CD4-positive, alpha-beta memory T cell (primary cell): ENCODE measurements at regions not wholly inside any gene's neighbourhood (a gene's known extent, or its start where the extent isn't known, plus 50 kb on each side); places are given as distances from the start of the nearest gene placed in this dataset.

Source experiments
- CTCF ChIA-PET: fragments of 350-600 bp; sonication (Branson Sonifier 250); formaldehyde crosslinking; loops from one replicate; lab custom pipeline; 2021; ENCODE audit warnings: inconsistent platforms; ENCODE audit not compliant: partially characterized antibody; lab: Charles Lee
- POLR2A ChIA-PET: fragments of 350-600 bp; sonication (Branson Sonifier 250); formaldehyde crosslinking; loops from one replicate; lab custom pipeline; 2021; ENCODE audit not compliant: partially characterized antibody; lab: Charles Lee
- DNase-seq, 5 donors: peaks; one replicate each; pipeline versions ENCODE4 v3.0.0 to v3.0.0-alpha.2; 2020 to 2022; ENCODE audit warnings: mixed read lengths in 1 of 5
- H3K27ac ChIP-seq: one replicate; pipeline ENCODE4 v1.7.0; 2013; ENCODE audit warnings: low read depth, low read length
- H3K27me3 ChIP-seq: 2 replicates; pipeline ENCODE4 v1.7.0; 2013; ENCODE audit warnings: mild to moderate bottlenecking, low read length, moderate library complexity; ENCODE audit not compliant: insufficient read depth
- H3K36me3 ChIP-seq: 2 replicates; pipeline ENCODE4 v1.7.0; 2013; ENCODE audit warnings: mild to moderate bottlenecking, low read length, moderate library complexity; ENCODE audit not compliant: insufficient read depth
- H3K4me1 ChIP-seq: 2 replicates; pipeline ENCODE4 v1.7.0; 2013; ENCODE audit warnings: mild to moderate bottlenecking, low read length, moderate library complexity; ENCODE audit not compliant: insufficient read depth
- H3K4me3 ChIP-seq, 2 donors: one replicate each; pipeline ENCODE4 v1.7.0; 2013; ENCODE audit warnings: low read length in 2 of 2, mild to moderate bottlenecking in 1 of 2
- H3K9me3 ChIP-seq, 2 donors: one replicate each; pipeline ENCODE4 v1.7.0; 2013; ENCODE audit warnings: low read length in 2 of 2, control low read depth in 1 of 2; ENCODE audit not compliant: control insufficient read depth in 1 of 2
- H3K27ac Mint-ChIP-seq, 7 donors: one replicate each; pipeline ENCODE4 v1.8.0; 2020 to 2021; ENCODE audit warnings: mixed read lengths in 7 of 7, mild to moderate bottlenecking in 6 of 7, inconsistent platforms in 3 of 7, moderate library complexity in 3 of 7
- H3K27me3 Mint-ChIP-seq, 2 donors: one replicate each; pipeline ENCODE4 v1.8.0; 2020 to 2021; ENCODE audit warnings: mixed read lengths in 2 of 2
- H3K36me3 Mint-ChIP-seq, 2 donors: one replicate each; pipeline ENCODE4 v1.8.0; 2020 to 2021; ENCODE audit warnings: mixed read lengths in 2 of 2, inconsistent platforms in 1 of 2, mild to moderate bottlenecking in 1 of 2
- H3K4me1 Mint-ChIP-seq, 4 donors: one replicate each; pipeline ENCODE4 v1.8.0; 2020 to 2021; ENCODE audit warnings: mixed read lengths in 4 of 4, mild to moderate bottlenecking in 1 of 4
- H3K4me3 Mint-ChIP-seq, 8 donors: one replicate each; pipeline ENCODE4 v1.8.0; 2020 to 2021; ENCODE audit warnings: mixed read lengths in 8 of 8, mild to moderate bottlenecking in 7 of 8, moderate library complexity in 6 of 8, inconsistent platforms in 3 of 8
- H3K9me3 Mint-ChIP-seq, 8 donors: one replicate each; pipeline ENCODE4 v1.8.0; 2020 to 2021; ENCODE audit warnings: mixed read lengths in 8 of 8, mild to moderate bottlenecking in 5 of 8, inconsistent platforms in 3 of 8, moderate library complexity in 1 of 8
- intact Hi-C: fragments of 100-400 bp; cut with micrococcal nuclease; formaldehyde crosslinking; loops from one replicate; pipeline ENCODE4 v1.15.1; 2023

DNA sequence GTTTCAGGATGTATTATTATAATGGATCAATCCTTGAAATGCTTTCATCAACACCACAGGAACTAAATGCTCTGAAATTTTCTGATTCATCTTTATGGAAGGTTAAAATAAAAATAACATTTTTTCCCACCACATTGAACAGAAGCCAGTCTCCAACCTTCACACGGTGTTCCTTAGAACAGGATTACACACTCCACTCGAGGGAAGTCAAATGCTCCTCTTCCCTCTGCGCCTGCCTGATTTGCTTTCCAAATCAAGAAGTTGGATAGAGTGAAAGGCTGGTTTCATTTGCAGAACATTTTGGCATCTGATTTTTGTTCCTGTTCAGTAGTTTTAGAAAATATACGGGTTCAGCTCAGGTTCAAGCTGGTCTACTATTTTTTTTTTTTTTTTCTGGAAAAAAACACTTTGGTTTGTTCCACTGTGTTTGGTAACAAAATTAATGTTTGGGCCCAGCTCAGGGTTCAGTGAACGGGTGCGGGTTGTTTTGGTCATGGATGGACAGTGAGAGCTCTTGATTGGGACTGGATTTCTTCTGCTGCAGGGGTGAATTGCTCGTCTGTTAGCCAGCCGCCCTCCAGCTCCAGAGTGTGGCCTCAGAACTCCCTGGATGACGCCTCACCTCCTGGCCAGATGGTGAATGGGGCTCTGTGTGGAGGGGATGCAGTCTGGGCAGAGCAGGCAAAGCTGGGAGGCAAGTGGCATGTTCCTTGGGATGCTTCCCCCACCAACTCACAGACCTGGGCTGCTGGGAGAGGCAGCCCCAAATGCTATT lies 82.4 kb upstream of the STC2 start:
- ChIA-PET POLR2A (no interaction called here), CTCF (interaction anchor here (1.1 kb wide), 1 partner anchor 33 kb away, joined by 3 read pairs; no protein-coding TSS in a partner anchor)
- peaks cover 0 to 7% (median 2%) of the 10 kb centered on the region in 8 donors for H3K9me3 Mint-ChIP-seq
- peaks cover 5 to 12% of the 10 kb centered on the region in 2 donors for H3K27me3 Mint-ChIP-seq
- H3K36me3 Mint-ChIP-seq = no peaks in the 10 kb centered on the region
- no peak overlapping the region for H3K27ac Mint-ChIP-seq
- no peak for DNase-seq
- H3K4me3 ChIP-seq = no peak overlapping the region
- H3K4me3 Mint-ChIP-seq = no peak overlapping the region
- no peaks in the 10 kb centered on the region for H3K9me3 ChIP-seq
- H3K27me3 ChIP-seq = no peaks in the 10 kb centered on the region
- H3K36me3 ChIP-seq = no peaks in the 10 kb centered on the region
- intact Hi-C loops = no loop called here
- no peaks in the 10 kb centered on the region for H3K4me1 ChIP-seq
- H3K4me1 Mint-ChIP-seq = no peaks in the 10 kb centered on the region
- H3K27ac ChIP-seq = no peak overlapping the region

DNA sequence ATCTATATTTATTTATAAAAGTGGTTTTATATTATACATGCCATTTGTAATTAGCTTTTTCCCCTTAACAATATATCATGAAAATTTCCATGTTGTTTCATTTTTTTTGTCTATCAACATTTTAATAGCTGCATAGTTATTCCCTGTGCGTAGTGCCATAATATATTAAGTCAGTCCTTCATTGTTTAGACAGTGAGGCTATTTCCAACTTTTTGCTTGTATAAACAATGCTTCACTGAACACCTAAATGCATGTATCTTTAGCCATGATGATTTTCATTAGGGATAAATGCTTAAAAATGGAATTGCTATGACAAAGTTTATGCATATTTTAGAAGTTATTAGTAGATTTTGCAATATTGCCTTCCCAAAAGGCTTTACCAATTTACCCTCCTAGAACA lies 80.7 kb upstream of the STC2 start:
- no peaks in the 10 kb centered on the region for H3K36me3 ChIP-seq
- no peaks in the 10 kb centered on the region for H3K4me1 ChIP-seq
- DNase-seq = no peak
- peaks cover 3 to 12% of the 10 kb centered on the region in 2 donors for H3K27me3 Mint-ChIP-seq
- POLR2A ChIA-PET = no interaction called here
- no peaks in the 10 kb centered on the region for H3K9me3 ChIP-seq
- intact Hi-C loops = no loop called here
- no peaks in the 10 kb centered on the region for H3K4me1 Mint-ChIP-seq
- H3K36me3 Mint-ChIP-seq = no peaks in the 10 kb centered on the region
- H3K9me3 Mint-ChIP-seq = peaks cover 0 to 7% (median 2%) of the 10 kb centered on the region in 8 donors
- no peak overlapping the region for H3K4me3 Mint-ChIP-seq
- no peak overlapping the region for H3K27ac ChIP-seq
- H3K27me3 ChIP-seq = no peaks in the 10 kb centered on the region
- no peak overlapping the region for H3K4me3 ChIP-seq
- no peak overlapping the region for H3K27ac Mint-ChIP-seq
- CTCF ChIA-PET = no interaction called here

DNA sequence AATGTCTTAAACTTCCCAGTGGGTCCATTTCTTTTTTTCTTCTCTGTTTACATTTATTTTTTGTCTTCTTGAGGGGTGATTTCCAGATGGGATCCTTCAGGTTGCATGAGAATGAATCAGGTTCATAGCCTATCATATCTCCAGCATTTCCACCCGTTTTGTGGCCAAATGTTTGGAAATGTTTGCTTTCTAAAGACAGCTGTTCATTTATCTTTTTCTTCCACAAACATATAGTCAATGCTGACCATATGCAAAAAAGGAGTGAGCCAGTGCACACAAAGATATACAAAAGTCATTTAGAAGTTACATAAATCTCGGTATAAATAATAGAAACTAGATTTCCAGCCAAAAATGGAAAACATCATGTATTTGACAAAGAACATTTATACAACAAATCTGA lies 71.6 kb upstream of the STC2 start:
- Histone ChIP-seq H3K27me3 (no peaks in the 10 kb centered on the region), H3K27ac (no peak overlapping the region), H3K4me1 (no peaks in the 10 kb centered on the region), H3K4me3 (no peak overlapping the region), H3K36me3 (no peaks in the 10 kb centered on the region), H3K9me3 (no peaks in the 10 kb centered on the region)
- H3K27me3 Mint-ChIP-seq = peaks cover 1 to 2% of the 10 kb centered on the region in 2 donors
- no peak for DNase-seq
- H3K4me3 Mint-ChIP-seq = no peak overlapping the region
- no peaks in the 10 kb centered on the region for H3K36me3 Mint-ChIP-seq
- ChIA-PET POLR2A (no interaction called here), CTCF (no interaction called here)
- peaks cover 0 to 9% (median 3%) of the 10 kb centered on the region in 8 donors for H3K9me3 Mint-ChIP-seq
- H3K4me1 Mint-ChIP-seq = no peaks in the 10 kb centered on the region
- intact Hi-C loops = no loop called here
- no peak overlapping the region for H3K27ac Mint-ChIP-seq

DNA sequence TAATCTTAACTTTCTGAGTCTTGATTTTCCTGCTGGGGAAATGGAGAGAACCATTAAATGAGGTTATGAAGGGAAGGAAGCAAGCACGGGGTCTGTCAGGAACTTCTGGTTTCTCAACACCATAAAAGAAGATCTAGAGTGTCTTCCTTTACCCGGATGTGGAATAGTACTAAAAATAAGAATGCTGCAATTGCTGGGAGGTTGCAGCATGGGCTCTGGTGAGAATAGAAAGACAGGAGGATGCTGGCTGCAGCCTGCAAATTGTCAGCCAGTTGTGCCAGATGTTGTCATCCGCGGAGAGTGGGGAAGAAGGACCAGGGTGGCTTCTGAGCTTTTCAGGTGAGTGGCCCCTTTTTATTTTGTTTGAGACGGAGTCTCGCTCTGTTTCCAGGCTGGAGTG lies 69.3 kb upstream of the STC2 start:
- DNase-seq = no peak
- intact Hi-C loops = no loop called here
- no peaks in the 10 kb centered on the region for H3K36me3 Mint-ChIP-seq
- Histone ChIP-seq H3K27me3 (no peaks in the 10 kb centered on the region), H3K4me3 (no peak overlapping the region), H3K36me3 (no peaks in the 10 kb centered on the region), H3K27ac (no peak overlapping the region), H3K4me1 (no peaks in the 10 kb centered on the region), H3K9me3 (no peaks in the 10 kb centered on the region)
- H3K27me3 Mint-ChIP-seq = peaks cover 2 to 3% of the 10 kb centered on the region in 2 donors
- H3K27ac Mint-ChIP-seq = no peak overlapping the region
- ChIA-PET POLR2A (no interaction called here), CTCF (no interaction called here)
- no peaks in the 10 kb centered on the region for H3K4me1 Mint-ChIP-seq
- H3K4me3 Mint-ChIP-seq = no peak overlapping the region
- peaks cover 0 to 16% (median 3%) of the 10 kb centered on the region in 8 donors for H3K9me3 Mint-ChIP-seq

DNA sequence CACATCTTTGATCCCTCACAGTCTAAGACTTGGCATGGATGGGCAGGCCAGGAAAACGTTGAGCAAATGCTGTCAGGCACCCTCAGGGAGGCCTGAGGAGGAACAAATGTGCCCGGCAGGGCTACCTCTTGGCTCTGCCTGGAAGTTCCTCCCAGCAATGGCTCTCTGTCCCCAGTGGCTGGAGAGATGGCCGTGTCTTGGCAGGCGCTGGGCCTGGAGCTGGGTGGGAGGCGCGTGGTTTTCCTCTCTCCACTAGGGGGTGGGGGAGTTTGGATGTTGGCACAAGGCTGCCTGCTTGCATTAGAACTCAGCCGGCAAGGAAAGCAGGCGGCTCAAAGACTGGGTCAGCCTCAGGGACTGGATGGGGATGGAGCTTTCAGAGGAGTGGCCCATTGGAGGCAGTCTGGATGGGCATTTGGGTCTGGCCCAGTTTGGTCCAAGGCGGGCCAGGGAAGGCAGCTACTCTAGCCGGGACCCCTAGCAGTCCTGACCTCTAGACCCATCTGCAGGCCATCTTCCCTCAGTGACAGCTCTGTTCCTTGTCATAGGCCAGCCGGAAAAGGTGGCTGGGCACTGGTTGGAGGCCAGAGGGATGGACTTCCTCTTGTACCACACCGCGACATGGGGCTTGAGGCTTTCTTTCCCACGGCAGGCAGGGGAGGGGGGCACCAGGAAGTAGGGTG lies 68.2 kb upstream of the STC2 start:
- H3K4me1 ChIP-seq = no peaks in the 10 kb centered on the region
- Mint-ChIP-seq H3K27ac (no peak overlapping the region), H3K36me3 (no peaks in the 10 kb centered on the region), H3K27me3 (peaks cover 2 to 3% of the 10 kb centered on the region in 2 donors), H3K4me1 (no peaks in the 10 kb centered on the region), H3K9me3 (peaks cover 0 to 13% (median under 1%) of the 10 kb centered on the region in 8 donors), H3K4me3 (no peak overlapping the region)
- POLR2A ChIA-PET = no interaction called here
- no peaks in the 10 kb centered on the region for H3K36me3 ChIP-seq
- H3K27me3 ChIP-seq = no peaks in the 10 kb centered on the region
- CTCF ChIA-PET = no interaction called here
- intact Hi-C loops = no loop called here
- DNase-seq = no peak
- H3K9me3 ChIP-seq = no peaks in the 10 kb centered on the region
- H3K4me3 ChIP-seq = no peak overlapping the region
- no peak overlapping the region for H3K27ac ChIP-seq

DNA sequence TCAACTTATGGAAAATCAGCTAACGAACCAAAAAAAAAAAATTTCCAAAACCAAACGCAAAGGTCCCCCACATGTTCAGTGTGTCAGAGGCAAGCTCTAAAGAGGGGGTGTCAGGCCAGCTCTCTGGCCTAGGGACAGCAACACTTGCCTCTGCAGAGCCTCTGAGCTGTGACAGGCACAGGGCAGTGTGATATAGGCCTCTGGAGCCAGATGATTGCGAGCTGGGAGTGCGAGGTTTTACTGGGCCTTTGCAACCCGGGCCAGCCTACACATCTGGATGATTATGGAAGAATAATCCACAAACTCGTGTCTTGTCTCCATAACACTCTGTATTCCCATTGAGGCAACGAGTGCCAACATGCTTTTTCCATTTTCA lies 67.7 kb upstream of the STC2 start:
- H3K4me3 Mint-ChIP-seq = no peak overlapping the region
- ChIA-PET POLR2A (no interaction called here), CTCF (no interaction called here)
- peaks cover 0 to 13% (median 2%) of the 10 kb centered on the region in 8 donors for H3K9me3 Mint-ChIP-seq
- no peak overlapping the region for H3K27ac Mint-ChIP-seq
- H3K4me1 ChIP-seq = no peaks in the 10 kb centered on the region
- intact Hi-C loops = no loop called here
- peaks cover 2 to 3% of the 10 kb centered on the region in 2 donors for H3K27me3 Mint-ChIP-seq
- no peaks in the 10 kb centered on the region for H3K4me1 Mint-ChIP-seq
- no peaks in the 10 kb centered on the region for H3K9me3 ChIP-seq
- H3K27ac ChIP-seq = no peak overlapping the region
- DNase-seq = no peak
- no peaks in the 10 kb centered on the region for H3K36me3 ChIP-seq
- no peak overlapping the region for H3K4me3 ChIP-seq
- H3K27me3 ChIP-seq = no peaks in the 10 kb centered on the region
- no peaks in the 10 kb centered on the region for H3K36me3 Mint-ChIP-seq

DNA sequence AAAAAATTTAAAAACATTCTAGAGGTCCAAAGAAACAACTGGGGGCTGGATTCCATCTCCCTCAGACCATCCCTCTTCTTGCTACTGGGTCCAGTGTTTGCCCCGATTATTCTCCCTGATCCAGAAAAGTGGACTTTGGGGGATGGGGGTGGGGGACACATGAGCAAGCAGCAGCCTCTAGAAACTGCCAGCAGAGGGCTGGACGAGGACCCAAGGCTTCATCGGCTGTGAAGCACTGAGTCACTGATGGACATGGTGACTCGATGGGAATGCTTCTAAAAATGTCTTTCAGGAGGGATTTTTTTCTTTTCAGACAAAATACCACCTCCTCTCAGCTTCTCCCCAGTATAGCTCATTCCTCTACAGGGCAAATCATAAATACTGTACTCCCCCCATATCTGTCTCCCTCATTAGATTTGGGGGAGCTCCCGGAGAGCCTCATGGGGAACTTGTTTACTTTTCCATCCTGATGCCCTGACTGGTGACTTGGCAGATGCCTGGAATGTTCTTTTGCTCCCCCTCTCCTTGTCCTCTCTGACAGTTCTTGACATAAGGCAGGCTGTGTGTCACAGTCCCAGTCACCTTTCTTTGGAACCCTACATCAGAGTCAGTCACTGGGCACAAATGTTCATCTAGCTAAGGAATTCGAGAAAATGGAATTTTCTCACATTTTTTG lies 67.2 kb upstream of the STC2 start:
- H3K27ac ChIP-seq = no peak overlapping the region
- H3K9me3 ChIP-seq = no peaks in the 10 kb centered on the region
- Mint-ChIP-seq H3K36me3 (no peaks in the 10 kb centered on the region), H3K4me1 (no peaks in the 10 kb centered on the region), H3K27ac (no peak overlapping the region), H3K4me3 (no peak overlapping the region), H3K27me3 (peaks cover 2 to 7% of the 10 kb centered on the region in 2 donors), H3K9me3 (peaks cover 0 to 13% (median 3%) of the 10 kb centered on the region in 8 donors)
- H3K27me3 ChIP-seq = no peaks in the 10 kb centered on the region
- DNase-seq = no peak
- H3K4me3 ChIP-seq = no peak overlapping the region
- H3K36me3 ChIP-seq = no peaks in the 10 kb centered on the region
- intact Hi-C loops = no loop called here
- ChIA-PET CTCF (no interaction called here), POLR2A (no interaction called here)
- no peaks in the 10 kb centered on the region for H3K4me1 ChIP-seq
